Activated CD4-positive, alpha-beta T cell treated with anti-CD3 and anti-CD28 coated beads, Interleukin-2, amount 50 U/mL, for 4 hours (primary cell): ENCODE measurements at regions not wholly inside any gene's neighbourhood (a gene's known extent, or its start where the extent isn't known, plus 50 kb on each side); places are given as distances from the start of the nearest gene placed in this dataset.

Experiments used
- DNase-seq, 2 experiments: peaks; one replicate each; pipeline ENCODE4 v3.0.0-alpha.2; 2020

- no peak for DNase-seq
These were observed 456.3 kb downstream of the ZEB2 start for GRCh38 chr2:144063602-144064001.

- DNase-seq: no peak
These were observed 465.0 kb downstream of the ZEB2 start for GRCh38 chr2:144054911-144055310.

- DNase-seq: no peak
These were observed 467.8 kb downstream of the ZEB2 start for GRCh38 chr2:144052083-144052482.

- DNase-seq: no peak
These were observed 470.8 kb downstream of the ZEB2 start for GRCh38 chr2:144049137-144049536.

GRCh38 chr2:144048631-144049060 is 471.3 kb downstream of the ZEB2 start:
- no peak for DNase-seq

GRCh38 chr2:144042751-144043150 is 477.2 kb downstream of the ZEB2 start:
- no peak for DNase-seq

GRCh38 chr2:144041612-144042011 is 478.3 kb downstream of the ZEB2 start:
- DNase-seq: no peak

- no peak for DNase-seq
These were observed 479.1 kb downstream of the ZEB2 start for GRCh38 chr2:144040834-144041233.

- DNase-seq: no peak
These were observed 487.4 kb downstream of the ZEB2 start for GRCh38 chr2:144032566-144032965.

GRCh38 chr2:144030791-144031190 is 489.1 kb downstream of the ZEB2 start:
- no peak for DNase-seq

- DNase-seq: no peak
These were observed 492.3 kb downstream of the ZEB2 start for GRCh38 chr2:144027593-144027992.

- no peak for DNase-seq
These were observed 493.2 kb downstream of the ZEB2 start for GRCh38 chr2:144026753-144027152.

GRCh38 chr2:144020047-144020446 is 499.9 kb downstream of the ZEB2 start:
- DNase-seq: no peak

- DNase-seq: no peak
These were observed 504.2 kb downstream of the ZEB2 start for GRCh38 chr2:144015655-144016245.

GRCh38 chr2:144015036-144015435 is 504.9 kb downstream of the ZEB2 start:
- no peak for DNase-seq

GRCh38 chr2:144014103-144014502 is 505.8 kb downstream of the ZEB2 start:
- no peak for DNase-seq

GRCh38 chr2:144012304-144012703 is 507.6 kb downstream of the ZEB2 start:
- no peak for DNase-seq

- DNase-seq: no peak
These were observed 508.4 kb downstream of the ZEB2 start for GRCh38 chr2:144011553-144011952.

GRCh38 chr2:144011098-144011497 is 508.8 kb downstream of the ZEB2 start:
- DNase-seq: no peak

GRCh38 chr2:144010096-144010836 is 509.7 kb downstream of the ZEB2 start:
- DNase-seq: no peak

GRCh38 chr2:144006139-144006538 is 513.8 kb downstream of the ZEB2 start:
- DNase-seq: no peak

GRCh38 chr2:144004742-144005141 is 515.2 kb downstream of the ZEB2 start:
- no peak for DNase-seq

- DNase-seq: no peak
These were observed 516.4 kb downstream of the ZEB2 start for GRCh38 chr2:144003460-144004075.

GRCh38 chr2:143996974-143997373 is 522.9 kb downstream of the ZEB2 start:
- no peak for DNase-seq
